SK-N-SH (cell line): ENCODE measurements at regions not wholly inside any gene's neighbourhood (a gene's known extent, or its start where the extent isn't known, plus 50 kb on each side); places are given as distances from the start of the nearest gene placed in this dataset.

Experiments used
- EP300 ChIP-seq, 2 experiments: IDR thresholded peaks; 2 replicates each; pipeline versions ENCODE4 v1.4.0 to v1.6.1; 2012; ENCODE audit warnings: borderline replicate concordance in 1 of 2, low read depth in 1 of 2, low read length in 1 of 2
- EZH2phosphoT487 ChIP-seq: fragments of 200-600 bp; sonication (generic); IDR thresholded peaks from 2 replicates; pipeline ENCODE4 v1.6.1; 2017; ENCODE audit warnings: low read depth, mixed run types, mild to moderate bottlenecking, antibody characterized with exemption, moderate library complexity, borderline replicate concordance
- FOXM1 ChIP-seq: IDR thresholded peaks from 2 replicates; pipeline ENCODE4 v1.4.0; 2012; ENCODE audit warnings: low read depth, mild to moderate bottlenecking
- POLR2AphosphoS5 ChIP-seq: IDR thresholded peaks from 2 replicates; pipeline ENCODE4 v1.6.1; 2012; ENCODE audit warnings: low read depth, low read length
- RFX5 ChIP-seq: IDR thresholded peaks from 2 replicates; pipeline ENCODE4 v1.6.1; 2012; ENCODE audit warnings: mild to moderate bottlenecking, improper control_type of control experiment, low read length
- SIN3A ChIP-seq: IDR thresholded peaks from 2 replicates; pipeline ENCODE4 v1.6.1; 2012; ENCODE audit warnings: low read depth, mild to moderate bottlenecking, low read length, moderate library complexity, borderline replicate concordance
- YY1 ChIP-seq: IDR thresholded peaks from 2 replicates; pipeline ENCODE4 v1.4.0; 2012; ENCODE audit warnings: low read depth, mild to moderate bottlenecking
- TF ChIP-seq, protein P1 (sequence below): fragments of 200-600 bp; sonication (generic); IDR thresholded peaks from 2 replicates; pipeline ENCODE4 v1.6.1; 2017; ENCODE audit warnings: antibody characterized with exemption, mild to moderate bottlenecking, moderate library complexity
- TF ChIP-seq, protein P2 (sequence below): IDR thresholded peaks from 2 replicates; pipeline ENCODE4 v1.4.0; 2012; ENCODE audit warnings: low read depth, borderline replicate concordance

DNA sequence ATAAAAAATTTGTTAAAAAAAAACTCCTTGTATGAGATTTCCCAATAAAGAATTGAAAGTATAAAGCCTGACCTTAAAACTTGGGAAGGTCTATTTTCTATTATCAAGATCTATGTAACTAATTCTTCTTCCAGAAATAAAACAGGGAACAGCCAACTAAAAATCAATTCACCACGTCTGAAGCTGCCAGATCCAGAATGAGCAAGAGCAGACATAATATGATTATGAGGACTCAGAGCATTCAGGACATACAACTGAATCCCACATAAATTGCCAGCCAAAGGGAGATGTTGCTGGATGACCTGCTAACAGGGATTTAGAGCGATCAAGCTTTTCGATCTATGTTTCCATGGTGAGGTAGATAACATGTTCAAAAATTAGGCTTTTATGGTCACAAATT, 1151.3 kb upstream of the CADM2 start:
- no peak for TF ChIP-seq FOXM1
- TF ChIP-seq EP300 (IDR thresholded peaks at IDR 0.05; ENCODE audit: borderline replicate concordance in 1 of 2, low read depth in 1 of 2, low read length in 1 of 2) = no peak
- TF ChIP-seq, protein P1, sequence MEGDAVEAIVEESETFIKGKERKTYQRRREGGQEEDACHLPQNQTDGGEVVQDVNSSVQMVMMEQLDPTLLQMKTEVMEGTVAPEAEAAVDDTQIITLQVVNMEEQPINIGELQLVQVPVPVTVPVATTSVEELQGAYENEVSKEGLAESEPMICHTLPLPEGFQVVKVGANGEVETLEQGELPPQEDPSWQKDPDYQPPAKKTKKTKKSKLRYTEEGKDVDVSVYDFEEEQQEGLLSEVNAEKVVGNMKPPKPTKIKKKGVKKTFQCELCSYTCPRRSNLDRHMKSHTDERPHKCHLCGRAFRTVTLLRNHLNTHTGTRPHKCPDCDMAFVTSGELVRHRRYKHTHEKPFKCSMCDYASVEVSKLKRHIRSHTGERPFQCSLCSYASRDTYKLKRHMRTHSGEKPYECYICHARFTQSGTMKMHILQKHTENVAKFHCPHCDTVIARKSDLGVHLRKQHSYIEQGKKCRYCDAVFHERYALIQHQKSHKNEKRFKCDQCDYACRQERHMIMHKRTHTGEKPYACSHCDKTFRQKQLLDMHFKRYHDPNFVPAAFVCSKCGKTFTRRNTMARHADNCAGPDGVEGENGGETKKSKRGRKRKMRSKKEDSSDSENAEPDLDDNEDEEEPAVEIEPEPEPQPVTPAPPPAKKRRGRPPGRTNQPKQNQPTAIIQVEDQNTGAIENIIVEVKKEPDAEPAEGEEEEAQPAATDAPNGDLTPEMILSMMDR = no peak
- no peak for TF ChIP-seq YY1
- no peak for TF ChIP-seq EZH2phosphoT487
- TF ChIP-seq POLR2AphosphoS5 = no peak
- TF ChIP-seq SIN3A = no peak
- TF ChIP-seq RFX5 = no peak
- TF ChIP-seq, protein P2, sequence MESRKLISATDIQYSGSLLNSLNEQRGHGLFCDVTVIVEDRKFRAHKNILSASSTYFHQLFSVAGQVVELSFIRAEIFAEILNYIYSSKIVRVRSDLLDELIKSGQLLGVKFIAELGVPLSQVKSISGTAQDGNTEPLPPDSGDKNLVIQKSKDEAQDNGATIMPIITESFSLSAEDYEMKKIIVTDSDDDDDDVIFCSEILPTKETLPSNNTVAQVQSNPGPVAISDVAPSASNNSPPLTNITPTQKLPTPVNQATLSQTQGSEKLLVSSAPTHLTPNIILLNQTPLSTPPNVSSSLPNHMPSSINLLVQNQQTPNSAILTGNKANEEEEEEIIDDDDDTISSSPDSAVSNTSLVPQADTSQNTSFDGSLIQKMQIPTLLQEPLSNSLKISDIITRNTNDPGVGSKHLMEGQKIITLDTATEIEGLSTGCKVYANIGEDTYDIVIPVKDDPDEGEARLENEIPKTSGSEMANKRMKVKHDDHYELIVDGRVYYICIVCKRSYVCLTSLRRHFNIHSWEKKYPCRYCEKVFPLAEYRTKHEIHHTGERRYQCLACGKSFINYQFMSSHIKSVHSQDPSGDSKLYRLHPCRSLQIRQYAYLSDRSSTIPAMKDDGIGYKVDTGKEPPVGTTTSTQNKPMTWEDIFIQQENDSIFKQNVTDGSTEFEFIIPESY = no peak
